Left colon (tissue), 2 donors: ENCODE measurements at regions not wholly inside any gene's neighbourhood (a gene's known extent, or its start where the extent isn't known, plus 50 kb on each side); places are given as distances from the start of the nearest gene placed in this dataset.

Source experiments
- ATAC-seq: fragments of 200-7000 bp; cut with Tn5 transposase; one replicate; pipeline ENCODE4 v1.9.1; 2020; ENCODE audit warnings: mild to moderate bottlenecking, moderate library complexity
- DNase-seq, 2 donors: peaks; one replicate each; pipeline ENCODE4 v3.0.0-alpha.2; 2020
- intact Hi-C, 2 donors: fragments of 100-400 bp; cut with DNase I in 1 of 2; cut with micrococcal nuclease in 1 of 2; formaldehyde crosslinking; loops; one replicate each; pipeline versions ENCODE4 v1.11.2 to v1.14.0; 2022; cut with DNase I, micrococcal nuclease
- donor health status: DM: no; HTN: no; CAD: no.
- donor health status: DM: yes; HTN: yes; CAD: no.

- peak; percentile 89 for ATAC-seq
- DNase-seq = peak; percentile 47 to 83
- intact Hi-C loops = no loop called here
These were observed 121.5 kb downstream of the DTWD1 start for GRCh38 chr15:49742381-49742780.

GRCh38 chr15:49747340-49747739, 126.5 kb downstream of the DTWD1 start:
- intact Hi-C loops = no loop called here
- ATAC-seq (no peak), DNase-seq (no peak)

DNA sequence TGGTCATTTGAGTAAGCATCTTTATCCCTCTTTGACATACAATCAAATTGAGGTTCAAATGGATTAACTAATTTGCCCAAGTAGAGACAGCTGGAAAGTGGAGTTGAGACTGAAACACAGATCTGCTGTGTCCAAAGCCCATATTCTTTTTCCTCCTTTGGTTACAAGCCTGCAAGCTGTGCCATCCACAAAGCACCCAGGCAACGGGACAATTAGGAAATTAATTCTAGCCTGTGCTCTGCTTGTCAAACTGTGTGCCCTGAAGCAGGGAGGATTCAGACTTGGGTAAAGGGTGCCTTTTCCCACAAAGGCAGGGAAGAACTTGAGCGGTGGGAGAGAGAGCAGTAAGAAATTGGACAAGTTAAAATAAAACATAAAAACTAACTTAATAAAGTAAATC, 127.9 kb downstream of the DTWD1 start:
- DNase-seq (no peak), ATAC-seq (no peak)
- intact Hi-C loops = no loop called here

GRCh38 chr15:49750553-49750952, 129.7 kb downstream of the DTWD1 start:
- ATAC-seq = no peak
- intact Hi-C loops = no loop called here
- no peak for DNase-seq

- DNase-seq (no peak), ATAC-seq (no peak)
- intact Hi-C loops = no loop called here
These were observed 130.3 kb downstream of the DTWD1 start for GRCh38 chr15:49751191-49751590.

- DNase-seq = no peak
- intact Hi-C loops = no loop called here
- ATAC-seq = no peak
These were observed 130.9 kb downstream of the DTWD1 start for GRCh38 chr15:49751751-49752150.

DNA sequence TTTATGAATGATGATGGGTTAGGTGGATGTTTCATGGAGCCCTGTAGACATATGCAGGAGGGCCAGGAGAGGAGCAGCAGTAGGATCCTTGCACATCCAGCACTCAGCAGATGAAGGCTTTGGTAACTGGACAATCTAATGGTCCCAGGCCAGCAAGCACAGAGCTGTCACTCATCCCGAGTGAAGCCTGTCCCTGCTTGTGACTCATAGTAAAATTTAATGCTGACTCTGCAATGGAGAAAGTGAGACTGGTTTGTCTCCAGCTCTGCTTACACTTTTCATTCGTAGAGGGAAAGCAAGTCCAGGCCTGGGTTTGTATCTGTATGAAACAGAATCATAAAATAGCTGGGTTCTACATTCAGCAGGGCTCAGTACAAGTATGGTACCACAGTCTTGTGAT, 131.7 kb downstream of the DTWD1 start:
- ATAC-seq = no peak
- intact Hi-C loops = no loop called here
- no peak for DNase-seq

- ATAC-seq = no peak
- DNase-seq = no peak
- intact Hi-C loops = no loop called here
These were observed 137.6 kb downstream of the DTWD1 start for GRCh38 chr15:49758456-49758855.

GRCh38 chr15:49758856-49759255, 138.0 kb downstream of the DTWD1 start:
- intact Hi-C loops = no loop called here
- ATAC-seq = no peak

DNA sequence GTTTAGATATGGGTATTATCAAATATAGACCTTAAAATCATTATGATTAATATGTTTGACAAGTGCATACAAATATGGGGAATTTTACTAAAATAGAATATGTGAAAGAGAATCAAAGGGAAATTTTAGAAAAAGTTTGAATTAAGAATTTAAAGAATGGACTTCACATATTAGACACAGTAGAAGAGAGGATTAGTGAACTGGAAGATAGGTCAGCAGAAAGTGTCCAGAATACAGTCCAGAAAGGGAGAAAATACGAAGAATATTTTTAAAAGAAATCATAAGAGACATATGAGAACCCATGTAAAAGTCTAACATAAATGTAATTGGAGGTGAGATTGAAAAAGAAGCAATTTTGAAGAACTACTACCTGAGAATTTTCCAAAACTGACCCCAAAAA, 139.9 kb downstream of the DTWD1 start:
- ATAC-seq = no peak
- intact Hi-C loops = no loop called here
- DNase-seq = no peak

More at GRCh38 chr15:49758856-49759255, 138.0 kb downstream of the DTWD1 start:
- DNase-seq = no peak

GRCh38 chr15:49769225-49769624, 148.4 kb downstream of the DTWD1 start:
- no peak for ATAC-seq
- intact Hi-C loops = no loop called here
- no peak for DNase-seq

- no peak for DNase-seq
- intact Hi-C loops = no loop called here
- ATAC-seq = no peak
These were observed 168.6 kb downstream of the DTWD1 start for GRCh38 chr15:49789436-49789835.

DNA sequence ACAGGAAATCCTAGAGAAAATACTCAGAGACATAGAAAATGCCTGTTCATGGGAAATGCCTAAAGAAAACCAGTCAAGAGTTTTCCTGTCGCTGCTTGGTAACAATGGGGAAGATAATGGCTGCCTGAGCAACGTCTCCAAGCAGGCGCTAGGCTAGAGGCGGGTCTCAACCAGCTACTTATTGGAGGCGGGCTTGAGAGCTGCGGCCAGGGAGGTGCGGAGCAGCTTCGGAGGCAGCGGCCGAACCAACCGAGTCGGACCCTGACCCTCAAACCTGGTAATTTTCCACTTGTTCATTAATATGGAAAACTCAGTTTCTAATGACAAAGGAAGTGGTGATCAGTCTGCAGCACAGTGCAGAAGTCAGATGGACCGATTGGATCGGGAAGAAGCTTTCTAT, 173.1 kb downstream of the DTWD1 start:
- ATAC-seq (no peak), DNase-seq (no peak)
- intact Hi-C loops = no loop called here

GRCh38 chr15:49801796-49802195, 180.9 kb downstream of the DTWD1 start:
- DNase-seq (no peak), ATAC-seq (no peak)
- intact Hi-C loops = no loop called here
